ENCODE measurements at regions not wholly inside any gene's neighbourhood (a gene's known extent, or its start where the extent isn't known, plus 50 kb on each side); places are given as distances from the start of the nearest gene placed in this dataset.

DNA sequence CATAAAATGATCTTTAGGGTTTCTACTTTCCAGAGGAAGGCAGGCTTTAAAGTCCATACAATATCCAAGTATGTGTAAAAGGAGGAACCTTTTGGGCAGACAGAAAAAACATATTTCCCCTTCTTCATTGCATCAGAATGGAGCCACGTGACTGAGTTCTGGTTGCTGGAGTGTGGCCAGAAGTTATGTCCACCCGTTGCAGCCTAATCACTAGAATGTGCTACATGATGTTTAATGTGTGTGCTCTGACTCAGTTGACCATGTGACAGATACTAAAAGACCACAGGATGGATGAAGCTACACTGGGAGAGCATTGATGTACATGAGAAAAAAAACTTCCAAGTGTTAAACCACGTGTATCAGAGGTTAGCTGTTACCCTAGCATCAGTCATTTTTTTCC is 460.9 kb downstream of the RIT2 start:
- Histone ChIP-seq H3K9me3 (replicated peaks; ENCODE audit: control insufficient read depth, insufficient read depth, low read depth, low read length) (no peaks in the 10 kb centered on the region), H3K4me3 (no peak overlapping the region), H3K27me3 (ENCODE audit: control insufficient read depth in 2 of 2, insufficient read depth in 2 of 2, low read length in 2 of 2) (no peaks in the 10 kb centered on the region), H3K9ac (ENCODE audit: insufficient read depth in 1 of 2, low read depth in 2 of 2, low read length in 2 of 2) (no peak overlapping the region), H4K20me1 (replicated peaks; ENCODE audit: control insufficient read depth, insufficient read depth, low read length) (no peaks in the 10 kb centered on the region), H3K4me1 (replicated peaks in 1 of 2; ENCODE audit: control insufficient read depth in 2 of 2, insufficient read depth in 2 of 2, low read length in 2 of 2) (no peaks in the 10 kb centered on the region), H3K36me3 (ENCODE audit: control insufficient read depth, insufficient read depth, low read length) (no peaks in the 10 kb centered on the region), H3K9me1 (ENCODE audit: control insufficient read depth, insufficient read depth, low read length) (no peaks in the 10 kb centered on the region), H3K4me2 (ENCODE audit: insufficient read depth, low read length) (no peak overlapping the region), H3K27ac (ENCODE audit: extremely low read depth, low read depth, low read length) (no peak overlapping the region), H2AFZ (ENCODE audit: low read depth, low read length) (no peak overlapping the region), H3K79me2 (ENCODE audit: control insufficient read depth, insufficient read depth, low read length) (no peaks in the 10 kb centered on the region)
- no TSS peak for BruUV-seq (replicated peaks)
- DNase-seq (ENCODE audit: extremely low read depth in 1 of 4, low spot score in 3 of 4) (no peak), FAIRE-seq (no peak), ATAC-seq (no peak)
- in situ Hi-C loops (cut with MboI): no loop called here
- CTCF ChIA-PET (ENCODE audit: low intra/inter-chr PET ratio): no interaction called here
- intact Hi-C loops (cut with micrococcal nuclease): no loop called here
- TF ChIP-seq, protein P1, sequence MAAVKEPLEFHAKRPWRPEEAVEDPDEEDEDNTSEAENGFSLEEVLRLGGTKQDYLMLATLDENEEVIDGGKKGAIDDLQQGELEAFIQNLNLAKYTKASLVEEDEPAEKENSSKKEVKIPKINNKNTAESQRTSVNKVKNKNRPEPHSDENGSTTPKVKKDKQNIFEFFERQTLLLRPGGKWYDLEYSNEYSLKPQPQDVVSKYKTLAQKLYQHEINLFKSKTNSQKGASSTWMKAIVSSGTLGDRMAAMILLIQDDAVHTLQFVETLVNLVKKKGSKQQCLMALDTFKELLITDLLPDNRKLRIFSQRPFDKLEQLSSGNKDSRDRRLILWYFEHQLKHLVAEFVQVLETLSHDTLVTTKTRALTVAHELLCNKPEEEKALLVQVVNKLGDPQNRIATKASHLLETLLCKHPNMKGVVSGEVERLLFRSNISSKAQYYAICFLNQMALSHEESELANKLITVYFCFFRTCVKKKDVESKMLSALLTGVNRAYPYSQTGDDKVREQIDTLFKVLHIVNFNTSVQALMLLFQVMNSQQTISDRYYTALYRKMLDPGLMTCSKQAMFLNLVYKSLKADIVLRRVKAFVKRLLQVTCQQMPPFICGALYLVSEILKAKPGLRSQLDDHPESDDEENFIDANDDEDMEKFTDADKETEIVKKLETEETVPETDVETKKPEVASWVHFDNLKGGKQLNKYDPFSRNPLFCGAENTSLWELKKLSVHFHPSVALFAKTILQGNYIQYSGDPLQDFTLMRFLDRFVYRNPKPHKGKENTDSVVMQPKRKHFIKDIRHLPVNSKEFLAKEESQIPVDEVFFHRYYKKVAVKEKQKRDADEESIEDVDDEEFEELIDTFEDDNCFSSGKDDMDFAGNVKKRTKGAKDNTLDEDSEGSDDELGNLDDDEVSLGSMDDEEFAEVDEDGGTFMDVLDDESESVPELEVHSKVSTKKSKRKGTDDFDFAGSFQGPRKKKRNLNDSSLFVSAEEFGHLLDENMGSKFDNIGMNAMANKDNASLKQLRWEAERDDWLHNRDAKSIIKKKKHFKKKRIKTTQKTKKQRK (IDR thresholded peaks at IDR 0.05; ENCODE audit: borderline replicate concordance, low read depth, low read length): no peak
- TF ChIP-seq CHD4 (IDR thresholded peaks at IDR 0.05; ENCODE audit: insufficient read depth, insufficient replicate concordance, low read depth, low read length, poor library complexity, severe bottlenecking) (no peak), ZNF507 (tag; conservative IDR thresholded peaks at IDR 0.05) (no peak), RBM15 (IDR thresholded peaks at IDR 0.05; ENCODE audit: insufficient read depth, low read length) (no peak), ZNF780A (CRISPR knock-in tag; IDR thresholded peaks at IDR 0.05) (no peak), CTBP1 (IDR thresholded peaks at IDR 0.05; ENCODE audit: borderline replicate concordance) (no peak), BRF1 (IDR thresholded peaks at IDR 0.05; ENCODE audit: borderline replicate concordance, extremely low read depth, insufficient read length) (no peak), GATA2 (CRISPR knock-in tag; IDR thresholded peaks at IDR 0.05) (no peak), DIDO1 (tag; IDR thresholded peaks at IDR 0.05; ENCODE audit: low read depth) (no peak), CBX5 (IDR thresholded peaks at IDR 0.05; ENCODE audit: borderline replicate concordance, low read depth) (no peak), NR4A1 (CRISPR knock-in tag; IDR thresholded peaks at IDR 0.05) (no peak), NR4A1 (tag; IDR thresholded peaks at IDR 0.05) (no peak), ZNF408 (CRISPR knock-in tag; IDR thresholded peaks at IDR 0.05; ENCODE audit: low read depth) (no peak), EP400 (IDR thresholded peaks at IDR 0.05) (no peak), ZFP30 (CRISPR knock-in tag; IDR thresholded peaks at IDR 0.05; ENCODE audit: borderline replicate concordance) (no peak)
- TF ChIP-seq, protein P2, sequence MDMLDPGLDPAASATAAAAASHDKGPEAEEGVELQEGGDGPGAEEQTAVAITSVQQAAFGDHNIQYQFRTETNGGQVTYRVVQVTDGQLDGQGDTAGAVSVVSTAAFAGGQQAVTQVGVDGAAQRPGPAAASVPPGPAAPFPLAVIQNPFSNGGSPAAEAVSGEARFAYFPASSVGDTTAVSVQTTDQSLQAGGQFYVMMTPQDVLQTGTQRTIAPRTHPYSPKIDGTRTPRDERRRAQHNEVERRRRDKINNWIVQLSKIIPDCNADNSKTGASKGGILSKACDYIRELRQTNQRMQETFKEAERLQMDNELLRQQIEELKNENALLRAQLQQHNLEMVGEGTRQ (CRISPR knock-in tag; IDR thresholded peaks at IDR 0.05): no peak
- TF ChIP-seq, protein P3, sequence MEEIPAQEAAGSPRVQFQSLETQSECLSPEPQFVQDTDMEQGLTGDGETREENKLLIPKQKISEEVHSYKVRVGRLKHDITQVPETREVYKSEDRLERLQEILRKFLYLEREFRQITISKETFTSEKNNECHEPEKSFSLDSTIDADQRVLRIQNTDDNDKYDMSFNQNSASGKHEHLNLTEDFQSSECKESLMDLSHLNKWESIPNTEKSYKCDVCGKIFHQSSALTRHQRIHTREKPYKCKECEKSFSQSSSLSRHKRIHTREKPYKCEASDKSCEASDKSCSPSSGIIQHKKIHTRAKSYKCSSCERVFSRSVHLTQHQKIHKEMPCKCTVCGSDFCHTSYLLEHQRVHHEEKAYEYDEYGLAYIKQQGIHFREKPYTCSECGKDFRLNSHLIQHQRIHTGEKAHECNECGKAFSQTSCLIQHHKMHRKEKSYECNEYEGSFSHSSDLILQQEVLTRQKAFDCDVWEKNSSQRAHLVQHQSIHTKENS (CRISPR knock-in tag; IDR thresholded peaks at IDR 0.05): no peak
- TF ChIP-seq, protein P4, sequence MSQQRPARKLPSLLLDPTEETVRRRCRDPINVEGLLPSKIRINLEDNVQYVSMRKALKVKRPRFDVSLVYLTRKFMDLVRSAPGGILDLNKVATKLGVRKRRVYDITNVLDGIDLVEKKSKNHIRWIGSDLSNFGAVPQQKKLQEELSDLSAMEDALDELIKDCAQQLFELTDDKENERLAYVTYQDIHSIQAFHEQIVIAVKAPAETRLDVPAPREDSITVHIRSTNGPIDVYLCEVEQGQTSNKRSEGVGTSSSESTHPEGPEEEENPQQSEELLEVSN (IDR thresholded peaks at IDR 0.05; ENCODE audit: borderline replicate concordance in 1 of 2, extremely low read depth in 1 of 2, insufficient read depth in 1 of 2, insufficient read length in 1 of 2, low read depth in 1 of 2, low read length in 1 of 2, poor library complexity in 1 of 2, severe bottlenecking in 1 of 2): no peak
- 0% methylated on average over 3 of the region's 3 CpGs for WGBS (ENCODE audit: insufficient coverage, low coverage, missing lambda C conversion rate)
- POLR2A ChIA-PET: no interaction called here
